ENCODE measurements at regions not wholly inside any gene's neighbourhood (a gene's known extent, or its start where the extent isn't known, plus 50 kb on each side); places are given as distances from the start of the nearest gene placed in this dataset.
"Not testable (repeated sequence)": the region's sequence is repeated elsewhere in the genome, so short reads cannot be mapped to it uniquely, and the experiment has no call there.

GRCh38 chr10:85400981-85401695, 965.5 kb downstream of the GRID1 start:
- WGBS: 26% methylated on average over 1 of the region's 1 CpG
- H3K4me3 ChIP-seq (ENCODE audit: low read length): no peak overlapping the region
- DNase-seq: no peak
- ATAC-seq: no peak
- intact Hi-C loops (cut with DNase I): no loop called here
- no peak overlapping the region for H3K27ac ChIP-seq (ENCODE audit: low read length)
- no peaks in the 10 kb centered on the region for H3K9me3 ChIP-seq (ENCODE audit: control insufficient read depth, low read length)
- H3K27me3 ChIP-seq (ENCODE audit: control insufficient read depth, insufficient read depth): no peaks in the 10 kb centered on the region
- H3K4me1 ChIP-seq (ENCODE audit: control insufficient read depth, insufficient read depth, low read length): no peaks in the 10 kb centered on the region

GRCh38 chr10:85402541-85402940, 964.1 kb downstream of the GRID1 start:
- intact Hi-C loops (cut with DNase I): no loop called here
- no peak overlapping the region for H3K27ac ChIP-seq (ENCODE audit: low read length)
- no peak overlapping the region for H3K4me3 ChIP-seq (ENCODE audit: low read length)
- no peak for DNase-seq
- ATAC-seq: no peak
- no peaks in the 10 kb centered on the region for H3K27me3 ChIP-seq (ENCODE audit: control insufficient read depth, insufficient read depth)
- H3K4me1 ChIP-seq (ENCODE audit: control insufficient read depth, insufficient read depth, low read length): no peaks in the 10 kb centered on the region
- H3K9me3 ChIP-seq (ENCODE audit: control insufficient read depth, low read length): no peaks in the 10 kb centered on the region
- WGBS: 86% methylated on average over 1 of the region's 1 CpG

GRCh38 chr10:85407088-85407487, 959.5 kb downstream of the GRID1 start:
- 63% methylated on average over 3 of the region's 3 CpGs for WGBS
- H3K4me1 ChIP-seq (ENCODE audit: control insufficient read depth, insufficient read depth, low read length): no peaks in the 10 kb centered on the region
- ATAC-seq (no peak), DNase-seq (no peak)
- H3K27ac ChIP-seq (ENCODE audit: low read length): no peak overlapping the region
- no peak overlapping the region for H3K4me3 ChIP-seq (ENCODE audit: low read length)
- H3K9me3 ChIP-seq (ENCODE audit: control insufficient read depth, low read length): no peaks in the 10 kb centered on the region
- no peaks in the 10 kb centered on the region for H3K27me3 ChIP-seq (ENCODE audit: control insufficient read depth, insufficient read depth)
- intact Hi-C loops (cut with DNase I): no loop called here

- 93% methylated on average over 3 of the region's 3 CpGs for WGBS
- no peaks in the 10 kb centered on the region for H3K4me1 ChIP-seq (ENCODE audit: control insufficient read depth, insufficient read depth, low read length)
Measured at GRCh38 chr10:85408388-85408787, 958.2 kb downstream of the GRID1 start.

GRCh38 chr10:85410586-85410985, 956.0 kb downstream of the GRID1 start:
- WGBS: 78% methylated on average over 3 of the region's 3 CpGs
- intact Hi-C loops (cut with DNase I); H3K27ac ChIP-seq (ENCODE audit: low read length); DNase-seq; H3K4me1 ChIP-seq (ENCODE audit: control insufficient read depth, insufficient read depth, low read length); ATAC-seq; H3K27me3 ChIP-seq (ENCODE audit: control insufficient read depth, insufficient read depth); H3K4me3 ChIP-seq (ENCODE audit: low read length); H3K9me3 ChIP-seq (ENCODE audit: control insufficient read depth, low read length): not testable (repeated sequence)

More at GRCh38 chr10:85408388-85408787, 958.2 kb downstream of the GRID1 start:
- intact Hi-C loops (cut with DNase I): no loop called here
- ATAC-seq (no peak), DNase-seq (no peak)
- H3K4me3 ChIP-seq (ENCODE audit: low read length): no peak overlapping the region
- H3K27ac ChIP-seq (ENCODE audit: low read length): no peak overlapping the region
- H3K27me3 ChIP-seq (ENCODE audit: control insufficient read depth, insufficient read depth): no peaks in the 10 kb centered on the region
- no peaks in the 10 kb centered on the region for H3K9me3 ChIP-seq (ENCODE audit: control insufficient read depth, low read length)

- Histone ChIP-seq H3K4me1 (ENCODE audit: control insufficient read depth, insufficient read depth, low read length) (no peaks in the 10 kb centered on the region), H3K27ac (ENCODE audit: low read length) (no peak overlapping the region), H3K27me3 (ENCODE audit: control insufficient read depth, insufficient read depth) (no peaks in the 10 kb centered on the region), H3K4me3 (ENCODE audit: low read length) (no peak overlapping the region), H3K9me3 (ENCODE audit: control insufficient read depth, low read length) (no peaks in the 10 kb centered on the region)
- no peak for DNase-seq
- 53% methylated on average over 5 of the region's 5 CpGs for WGBS
- no peak for ATAC-seq
- intact Hi-C loops (cut with DNase I): no loop called here
Measured at GRCh38 chr10:85413570-85413969, 953.0 kb downstream of the GRID1 start.

GRCh38 chr10:85420501-85421191, 945.9 kb downstream of the GRID1 start:
- intact Hi-C loops (cut with DNase I): no loop called here
- WGBS: 66% methylated on average over 8 of the region's 8 CpGs
- Histone ChIP-seq H3K27me3 (ENCODE audit: control insufficient read depth, insufficient read depth) (no peaks in the 10 kb centered on the region), H3K4me3 (ENCODE audit: low read length) (no peak overlapping the region), H3K9me3 (ENCODE audit: control insufficient read depth, low read length) (no peaks in the 10 kb centered on the region), H3K27ac (ENCODE audit: low read length) (no peak overlapping the region), H3K4me1 (ENCODE audit: control insufficient read depth, insufficient read depth, low read length) (no peaks in the 10 kb centered on the region)
- DNase-seq (no peak), ATAC-seq (no peak)

- no peak overlapping the region for H3K27ac ChIP-seq (ENCODE audit: low read length)
- intact Hi-C loops (cut with DNase I): no loop called here
- no peaks in the 10 kb centered on the region for H3K9me3 ChIP-seq (ENCODE audit: control insufficient read depth, low read length)
- 88% methylated on average over 9 of the region's 9 CpGs for WGBS
- no peaks in the 10 kb centered on the region for H3K27me3 ChIP-seq (ENCODE audit: control insufficient read depth, insufficient read depth)
- no peaks in the 10 kb centered on the region for H3K4me1 ChIP-seq (ENCODE audit: control insufficient read depth, insufficient read depth, low read length)
- H3K4me3 ChIP-seq (ENCODE audit: low read length): no peak overlapping the region
- ATAC-seq (no peak), DNase-seq (no peak)
Measured at GRCh38 chr10:85421421-85421820, 945.2 kb downstream of the GRID1 start.

- Histone ChIP-seq H3K4me3 (ENCODE audit: low read length) (no peak overlapping the region), H3K27me3 (ENCODE audit: control insufficient read depth, insufficient read depth) (no peaks in the 10 kb centered on the region), H3K27ac (ENCODE audit: low read length) (no peak overlapping the region), H3K4me1 (ENCODE audit: control insufficient read depth, insufficient read depth, low read length) (no peaks in the 10 kb centered on the region), H3K9me3 (ENCODE audit: control insufficient read depth, low read length) (no peaks in the 10 kb centered on the region)
- ATAC-seq: no peak
- WGBS: 72% methylated on average over 3 of the region's 3 CpGs
- intact Hi-C loops (cut with DNase I): no loop called here
- no peak for DNase-seq
Measured at GRCh38 chr10:85429126-85429525, 937.5 kb downstream of the GRID1 start.

GRCh38 chr10:85430991-85431390, 935.6 kb downstream of the GRID1 start:
- Histone ChIP-seq H3K27ac (ENCODE audit: low read length) (no peak overlapping the region), H3K27me3 (ENCODE audit: control insufficient read depth, insufficient read depth) (no peaks in the 10 kb centered on the region), H3K9me3 (ENCODE audit: control insufficient read depth, low read length) (no peaks in the 10 kb centered on the region), H3K4me3 (ENCODE audit: low read length) (no peak overlapping the region), H3K4me1 (ENCODE audit: control insufficient read depth, insufficient read depth, low read length) (no peaks in the 10 kb centered on the region)
- DNase-seq: no peak
- 56% methylated on average over 2 of the region's 2 CpGs for WGBS
- no peak for ATAC-seq
- intact Hi-C loops (cut with DNase I): no loop called here

- WGBS: 93% methylated on average over 7 of the region's 7 CpGs
- H3K27me3 ChIP-seq (ENCODE audit: control insufficient read depth, insufficient read depth): no peaks in the 10 kb centered on the region
- no peaks in the 10 kb centered on the region for H3K4me1 ChIP-seq (ENCODE audit: control insufficient read depth, insufficient read depth, low read length)
- intact Hi-C loops (cut with DNase I): no loop called here
- ATAC-seq (no peak), DNase-seq (no peak)
- H3K4me3 ChIP-seq (ENCODE audit: low read length): no peak overlapping the region
- no peaks in the 10 kb centered on the region for H3K9me3 ChIP-seq (ENCODE audit: control insufficient read depth, low read length)
- no peak overlapping the region for H3K27ac ChIP-seq (ENCODE audit: low read length)
Measured at GRCh38 chr10:85433248-85433647, 933.3 kb downstream of the GRID1 start.

All from right cardiac atrium (tissue), 5 donors.